ENCODE measurements at regions not wholly inside any gene's neighbourhood (a gene's known extent, or its start where the extent isn't known, plus 50 kb on each side); places are given as distances from the start of the nearest gene placed in this dataset.

DNA sequence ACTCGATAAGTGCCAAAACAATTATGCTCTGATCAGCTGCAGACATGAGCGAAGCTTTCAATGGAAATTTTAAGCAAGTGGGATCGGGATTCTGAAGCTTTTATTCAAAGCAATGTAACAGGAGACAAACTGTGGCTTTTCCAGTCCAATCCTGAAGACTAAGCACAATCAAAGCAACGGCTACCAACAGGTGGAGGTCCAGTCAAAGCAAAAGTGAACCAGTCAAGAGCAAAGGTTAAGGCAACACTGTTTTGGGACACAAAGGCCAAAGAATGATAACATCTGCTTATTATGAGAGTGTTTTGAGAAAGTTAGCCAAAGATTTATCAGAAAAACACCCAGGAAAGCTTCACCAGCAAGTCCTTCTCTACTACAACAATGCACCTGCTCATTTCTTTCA is 170.1 kb downstream of the SEC16B start:
- TF ChIP-seq, protein P1, sequence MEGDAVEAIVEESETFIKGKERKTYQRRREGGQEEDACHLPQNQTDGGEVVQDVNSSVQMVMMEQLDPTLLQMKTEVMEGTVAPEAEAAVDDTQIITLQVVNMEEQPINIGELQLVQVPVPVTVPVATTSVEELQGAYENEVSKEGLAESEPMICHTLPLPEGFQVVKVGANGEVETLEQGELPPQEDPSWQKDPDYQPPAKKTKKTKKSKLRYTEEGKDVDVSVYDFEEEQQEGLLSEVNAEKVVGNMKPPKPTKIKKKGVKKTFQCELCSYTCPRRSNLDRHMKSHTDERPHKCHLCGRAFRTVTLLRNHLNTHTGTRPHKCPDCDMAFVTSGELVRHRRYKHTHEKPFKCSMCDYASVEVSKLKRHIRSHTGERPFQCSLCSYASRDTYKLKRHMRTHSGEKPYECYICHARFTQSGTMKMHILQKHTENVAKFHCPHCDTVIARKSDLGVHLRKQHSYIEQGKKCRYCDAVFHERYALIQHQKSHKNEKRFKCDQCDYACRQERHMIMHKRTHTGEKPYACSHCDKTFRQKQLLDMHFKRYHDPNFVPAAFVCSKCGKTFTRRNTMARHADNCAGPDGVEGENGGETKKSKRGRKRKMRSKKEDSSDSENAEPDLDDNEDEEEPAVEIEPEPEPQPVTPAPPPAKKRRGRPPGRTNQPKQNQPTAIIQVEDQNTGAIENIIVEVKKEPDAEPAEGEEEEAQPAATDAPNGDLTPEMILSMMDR (IDR thresholded peaks at IDR 0.05), result no peak
- TF ChIP-seq POLR2A (IDR thresholded peaks at IDR 0.05), result no peak

Data from uterus (tissue), 2 donors.